ENCODE measurements at regions not wholly inside any gene's neighbourhood (a gene's known extent, or its start where the extent isn't known, plus 50 kb on each side); places are given as distances from the start of the nearest gene placed in this dataset.

DNA sequence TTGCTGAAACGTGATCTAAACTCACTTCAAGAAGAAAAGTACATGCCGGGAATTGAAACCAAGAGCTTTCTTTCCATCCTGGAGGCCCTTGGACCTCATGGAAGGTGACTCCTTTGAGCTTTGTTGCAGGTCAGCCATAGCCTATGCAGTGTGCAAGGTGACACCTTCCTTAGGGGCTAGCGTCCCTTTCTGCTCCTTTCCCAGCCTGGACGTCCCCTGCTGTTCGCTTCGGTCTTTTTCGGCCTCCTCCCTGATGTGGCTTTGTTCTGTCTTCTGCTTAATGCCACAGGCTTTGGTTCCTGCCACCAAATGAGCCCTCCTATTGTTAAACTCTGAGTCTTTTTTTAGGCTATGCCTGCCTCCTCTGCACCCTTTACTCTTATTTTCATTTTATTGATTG, 308.8 kb downstream of the BRINP2 start:
- no peak for DNase-seq (ENCODE audit: low spot score)

GRCh38 chr1:177476676-177477075, 305.9 kb downstream of the BRINP2 start:
- no peak for DNase-seq (ENCODE audit: low spot score)

GRCh38 chr1:177472567-177472966, 301.8 kb downstream of the BRINP2 start:
- DNase-seq (ENCODE audit: low spot score), result no peak

- no peak for DNase-seq (ENCODE audit: low spot score)
Observed at GRCh38 chr1:177471244-177471643, 300.5 kb downstream of the BRINP2 start.

DNA sequence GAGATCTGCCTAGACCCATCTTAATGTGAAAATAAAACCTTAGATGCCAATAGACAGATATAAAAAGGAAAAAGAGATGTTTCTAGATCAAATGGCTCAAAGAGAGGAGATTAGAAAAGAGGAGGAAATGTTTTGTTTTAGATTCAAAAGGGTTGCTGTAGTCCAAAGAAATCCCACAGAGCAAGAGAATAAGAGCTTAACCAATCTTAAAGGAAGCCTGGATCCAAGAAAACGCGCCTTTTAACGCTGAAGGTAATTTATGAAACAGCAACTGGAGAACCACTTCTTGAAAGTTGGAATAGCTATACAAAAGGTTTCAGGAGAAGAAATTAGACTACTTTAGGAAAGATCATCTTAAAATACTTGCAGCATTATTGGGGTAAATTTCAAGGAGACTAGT, 298.8 kb downstream of the BRINP2 start:
- no peak for DNase-seq (ENCODE audit: low spot score)

GRCh38 chr1:177466286-177466685, 295.5 kb downstream of the BRINP2 start:
- DNase-seq (ENCODE audit: low spot score), result no peak

DNA sequence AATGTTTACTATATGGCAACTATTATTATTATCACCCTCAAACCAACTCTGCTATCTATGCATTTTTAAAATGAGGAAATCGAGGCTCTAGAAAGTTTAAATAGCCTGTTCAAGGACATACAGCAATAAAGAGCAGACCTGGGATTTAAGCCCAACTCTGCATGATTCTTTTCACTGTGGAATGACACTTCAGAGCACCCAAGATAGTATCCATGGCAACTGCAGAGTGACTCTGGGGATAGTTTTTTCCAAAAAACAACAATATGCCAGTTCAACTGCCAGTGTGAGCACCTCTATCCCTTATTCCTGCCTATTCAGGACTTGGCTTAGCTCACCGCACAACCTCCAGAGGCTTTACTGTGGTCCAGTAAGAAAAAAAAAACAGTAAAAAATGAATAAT, 293.9 kb downstream of the BRINP2 start:
- DNase-seq (ENCODE audit: low spot score), result no peak

DNA sequence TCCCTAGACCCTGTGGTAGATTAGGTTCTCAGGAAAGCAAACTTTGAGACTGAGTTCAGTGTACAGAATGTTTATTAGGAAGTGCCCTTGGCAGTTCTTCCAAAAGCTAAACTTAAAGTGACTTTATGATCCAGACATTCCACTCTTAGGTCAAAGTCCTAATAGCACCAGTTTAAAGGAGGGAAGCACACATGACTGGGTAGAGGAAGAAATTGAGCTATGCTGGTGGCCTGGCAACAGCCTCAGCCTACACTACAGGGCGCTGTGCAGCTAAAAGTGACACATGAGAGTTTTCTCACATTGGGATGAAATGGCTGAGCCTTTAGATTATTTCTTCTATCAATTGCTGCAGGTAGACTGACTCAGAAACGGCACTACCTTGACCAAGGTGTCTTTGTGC, 280.4 kb downstream of the BRINP2 start:
- DNase-seq (ENCODE audit: low spot score), result peak; percentile 56

- peak; percentile 35 for DNase-seq (ENCODE audit: low spot score)
Observed at GRCh38 chr1:177448652-177449357, 278.0 kb downstream of the BRINP2 start.

- DNase-seq (ENCODE audit: low spot score), result no peak
Observed at GRCh38 chr1:177448036-177448615, 277.4 kb downstream of the BRINP2 start.

DNA sequence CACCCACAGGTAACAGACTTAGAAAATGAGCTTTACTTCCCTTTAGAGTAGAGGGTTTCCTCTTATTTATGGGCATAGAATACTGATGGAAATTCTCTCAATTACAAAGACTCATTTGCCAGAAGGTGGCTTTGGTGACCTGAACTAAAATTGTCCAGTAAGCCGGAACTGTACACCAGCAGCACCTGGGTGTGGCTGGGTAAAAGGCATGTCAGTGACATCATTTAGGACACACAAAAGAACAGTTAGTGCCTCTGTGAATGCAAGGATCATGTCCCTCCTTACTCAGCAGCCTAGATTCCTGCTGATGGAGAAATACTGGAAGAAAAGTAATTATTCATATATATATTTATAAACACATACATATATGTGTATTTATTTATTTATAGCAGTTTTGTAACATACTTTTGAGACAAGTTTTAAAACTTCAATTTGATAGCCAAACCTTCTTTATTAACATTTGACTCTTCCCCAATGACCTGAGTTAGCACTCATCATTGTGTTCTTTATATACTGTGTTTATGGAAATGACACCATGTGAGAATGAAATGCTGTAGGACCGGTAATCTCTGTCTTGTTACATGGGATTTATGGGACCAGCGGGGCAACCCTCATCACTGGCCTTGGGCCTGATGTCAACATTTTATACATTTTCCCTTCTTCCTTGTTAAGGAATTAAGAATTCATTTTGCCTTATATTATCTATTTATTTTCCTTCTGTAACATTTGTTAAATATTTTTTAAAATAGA, 274.4 kb downstream of the BRINP2 start:
- DNase-seq (ENCODE audit: low spot score), result no peak

GRCh38 chr1:177443003-177443402, 272.2 kb downstream of the BRINP2 start:
- DNase-seq (ENCODE audit: low spot score), result no peak

GRCh38 chr1:177442584-177442983, 271.8 kb downstream of the BRINP2 start:
- DNase-seq (ENCODE audit: low spot score), result no peak

GRCh38 chr1:177441281-177441680, 270.5 kb downstream of the BRINP2 start:
- no peak for DNase-seq (ENCODE audit: low spot score)

DNA sequence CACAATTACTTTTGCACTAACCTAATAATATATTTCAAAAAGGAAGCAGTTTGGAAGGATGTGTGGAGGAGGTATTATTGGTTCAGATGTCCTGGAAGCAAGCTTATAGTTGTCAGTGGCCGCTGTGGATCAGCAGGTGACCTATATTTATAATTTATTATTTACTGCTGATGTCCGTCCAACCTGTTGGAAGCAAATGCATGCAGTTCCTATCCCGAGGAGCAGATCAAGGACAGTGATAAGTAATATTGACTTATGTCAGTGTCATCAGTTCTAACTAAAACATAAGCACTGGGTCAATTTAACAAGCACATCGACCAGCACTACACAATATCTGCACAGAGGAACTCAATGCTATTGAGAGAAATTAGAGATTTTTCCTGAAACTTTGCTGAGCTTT, 270.1 kb downstream of the BRINP2 start:
- no peak for DNase-seq (ENCODE audit: low spot score)

DNA sequence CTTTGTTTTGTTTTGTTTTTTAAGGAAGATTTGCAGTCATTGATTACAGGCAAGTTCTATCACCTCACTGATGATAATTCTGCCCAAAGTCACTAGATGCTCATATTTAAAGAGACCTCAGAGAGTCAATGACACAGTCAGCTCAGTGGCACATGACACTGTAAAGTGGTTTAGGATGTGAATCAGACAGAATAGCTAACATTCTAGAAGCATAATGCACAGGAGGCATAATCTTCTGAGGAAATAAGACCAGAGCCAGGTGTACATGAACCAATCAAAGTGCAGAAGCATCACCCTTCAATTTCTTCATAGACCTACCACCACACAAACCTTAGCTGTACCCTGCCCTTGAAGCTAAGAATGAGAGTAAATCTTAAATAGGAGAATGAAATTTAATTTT, 268.5 kb downstream of the BRINP2 start:
- peak; percentile 72 for DNase-seq (ENCODE audit: low spot score)

DNA sequence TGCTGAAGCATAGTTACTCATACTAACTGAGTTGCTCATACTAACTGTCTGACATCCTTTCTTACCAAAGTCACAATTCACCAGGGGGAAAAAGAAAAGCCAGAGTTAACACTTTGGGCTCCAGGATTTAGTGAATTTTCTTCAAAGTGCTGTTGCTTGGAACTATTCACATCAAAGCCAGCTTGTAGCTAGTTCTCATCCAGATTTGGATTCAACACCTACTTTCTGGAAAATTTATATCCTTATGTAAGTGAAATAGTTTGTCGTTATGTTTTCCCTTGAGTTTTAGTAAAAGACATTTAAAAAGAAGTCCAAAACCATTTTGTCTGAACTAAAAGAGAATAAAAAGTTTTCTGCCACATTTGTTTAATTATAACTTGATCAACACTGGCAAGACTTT, 264.6 kb downstream of the BRINP2 start:
- no peak for DNase-seq (ENCODE audit: low spot score)

- no peak for DNase-seq (ENCODE audit: low spot score)
Observed at GRCh38 chr1:177432897-177433296, 262.1 kb downstream of the BRINP2 start.

DNA sequence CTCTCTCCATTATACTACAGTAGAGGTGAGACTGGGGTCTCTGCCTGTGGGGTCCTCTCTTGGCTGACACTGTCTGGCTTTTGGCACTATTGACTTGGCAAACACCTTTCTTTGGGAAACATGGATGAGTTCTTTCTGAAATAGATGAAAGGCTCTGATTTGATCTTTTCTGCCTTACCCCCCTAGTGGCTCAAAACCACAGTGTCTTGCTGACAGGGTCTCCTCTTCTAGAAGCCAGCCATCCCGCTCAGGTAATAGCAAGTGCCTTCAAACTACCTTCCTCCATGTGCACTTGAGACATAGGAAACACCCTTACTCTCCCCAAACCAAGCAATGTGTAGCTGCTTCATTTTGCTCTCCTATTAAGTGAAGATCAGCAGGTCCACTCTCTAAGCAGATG, 260.4 kb downstream of the BRINP2 start:
- no peak for DNase-seq (ENCODE audit: low spot score)

DNA sequence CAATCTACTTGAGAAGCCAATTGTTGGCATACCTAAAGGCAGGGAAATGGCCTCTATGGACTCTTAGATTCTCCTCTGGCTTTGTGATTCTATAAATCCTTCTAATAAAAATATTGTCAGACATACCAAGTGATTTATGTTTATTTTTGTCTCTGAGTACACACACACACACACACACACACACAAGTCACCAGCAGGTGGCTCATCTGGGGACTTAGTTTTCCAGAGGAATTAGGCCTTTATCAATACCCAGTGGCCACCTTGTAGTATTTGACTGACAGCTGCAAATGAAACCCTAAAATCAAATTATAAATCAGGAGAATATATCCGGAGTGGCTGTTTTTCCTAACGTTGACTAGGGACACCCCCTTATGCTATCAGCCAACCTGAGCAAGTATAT, 258.5 kb downstream of the BRINP2 start:
- no peak for DNase-seq (ENCODE audit: low spot score)

GRCh38 chr1:177427811-177428210, 257.1 kb downstream of the BRINP2 start:
- DNase-seq (ENCODE audit: low spot score), result no peak

- DNase-seq (ENCODE audit: low spot score), result no peak
Observed at GRCh38 chr1:177426497-177426896, 255.7 kb downstream of the BRINP2 start.

GRCh38 chr1:177425199-177425598, 254.4 kb downstream of the BRINP2 start:
- DNase-seq (ENCODE audit: low spot score), result no peak

All from kidney tubule cell (primary cell).